NCI-H2029 (cell line): ENCODE measurements at regions not wholly inside any gene's neighbourhood (a gene's known extent, or its start where the extent isn't known, plus 50 kb on each side); places are given as distances from the start of the nearest gene placed in this dataset.
"Not testable (repeated sequence)": the region's sequence is repeated elsewhere in the genome, so short reads cannot be mapped to it uniquely, and the experiment has no call there.

Experiments
- DNase-seq: peaks from one replicate; lab custom pipeline; 2025; lab: John Stamatoyannopoulos, UW

- no peak for DNase-seq
Measured at GRCh38 chr4:187484186-187484585, 511.4 kb upstream of the ZFP42 start.

GRCh38 chr4:187485676-187486075, 509.9 kb upstream of the ZFP42 start:
- no peak for DNase-seq

- DNase-seq: no peak
Measured at GRCh38 chr4:187491286-187491685, 504.3 kb upstream of the ZFP42 start.

GRCh38 chr4:187491959-187492358, 503.6 kb upstream of the ZFP42 start:
- no peak for DNase-seq

GRCh38 chr4:187493661-187494060, 501.9 kb upstream of the ZFP42 start:
- no peak for DNase-seq

- DNase-seq: no peak
Measured at GRCh38 chr4:187499956-187500355, 495.6 kb upstream of the ZFP42 start.

GRCh38 chr4:187500796-187501195, 494.8 kb upstream of the ZFP42 start:
- no peak for DNase-seq

GRCh38 chr4:187501731-187502130, 493.8 kb upstream of the ZFP42 start:
- DNase-seq: no peak

GRCh38 chr4:187504974-187505797, 490.4 kb upstream of the ZFP42 start:
- DNase-seq: no peak

- DNase-seq: not testable (repeated sequence)
Measured at GRCh38 chr4:187505798-187506141, 489.8 kb upstream of the ZFP42 start.

GRCh38 chr4:187516224-187516623, 479.3 kb upstream of the ZFP42 start:
- no peak for DNase-seq

GRCh38 chr4:187541666-187542065, 453.9 kb upstream of the ZFP42 start:
- no peak for DNase-seq

- no peak for DNase-seq
Measured at GRCh38 chr4:187544461-187545053, 451.0 kb upstream of the ZFP42 start.

GRCh38 chr4:187547316-187547715, 448.3 kb upstream of the ZFP42 start:
- no peak for DNase-seq

GRCh38 chr4:187550256-187550950, 445.2 kb upstream of the ZFP42 start:
- no peak for DNase-seq

GRCh38 chr4:187552781-187553180, 442.8 kb upstream of the ZFP42 start:
- no peak for DNase-seq

GRCh38 chr4:187555174-187555573, 440.4 kb upstream of the ZFP42 start:
- no peak for DNase-seq

- no peak for DNase-seq
Measured at GRCh38 chr4:187558391-187558790, 437.2 kb upstream of the ZFP42 start.

- DNase-seq: no peak
Measured at GRCh38 chr4:187562345-187562744, 433.2 kb upstream of the ZFP42 start.

- no peak for DNase-seq
Measured at GRCh38 chr4:187565416-187565815, 430.2 kb upstream of the ZFP42 start.

GRCh38 chr4:187569871-187570270, 425.7 kb upstream of the ZFP42 start:
- no peak for DNase-seq

GRCh38 chr4:187575706-187576105, 419.9 kb upstream of the ZFP42 start:
- no peak for DNase-seq

- no peak for DNase-seq
Measured at GRCh38 chr4:187576751-187577150, 418.8 kb upstream of the ZFP42 start.
